ENCODE measurements at regions not wholly inside any gene's neighbourhood (a gene's known extent, or its start where the extent isn't known, plus 50 kb on each side); places are given as distances from the start of the nearest gene placed in this dataset.

DNA sequence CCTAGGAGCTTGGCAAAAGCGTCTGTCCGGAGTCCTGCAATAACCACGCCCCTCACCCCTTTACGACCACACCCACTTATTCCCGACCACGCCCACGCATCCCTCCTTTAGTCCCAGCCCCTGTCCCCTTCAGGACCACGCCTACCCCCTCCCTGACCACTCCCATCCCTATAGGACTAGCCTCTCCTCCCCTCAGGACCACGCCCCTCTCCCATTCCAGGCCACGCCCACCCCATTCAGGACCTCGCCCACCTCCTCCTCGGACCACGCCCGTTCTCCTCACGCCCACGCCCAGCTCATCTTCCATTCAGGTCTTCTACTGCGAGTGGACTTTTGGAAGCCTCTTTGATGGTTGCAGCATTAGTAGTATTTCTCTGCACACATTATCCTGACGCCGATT is 131.2 kb upstream of the STX18 start (continued):
- TF ChIP-seq RUNX1 (IDR thresholded peaks at IDR 0.05; ENCODE audit: low read depth), result no peak
- TF ChIP-seq FOS (IDR thresholded peaks at IDR 0.05; ENCODE audit: extremely low read depth, insufficient read length), result no peak
- TF ChIP-seq ZNF583 (CRISPR knock-in tag; IDR thresholded peaks at IDR 0.05), result no peak
- TF ChIP-seq ZNF174 (CRISPR knock-in tag; IDR thresholded peaks at IDR 0.05), result no peak
- TF ChIP-seq NRF1 (conservative IDR thresholded peaks at IDR 0.05 in 1 of 2, IDR thresholded peaks at IDR 0.05 in 1 of 2), result peak; percentile 88 to 89
- no peak for TF ChIP-seq ZNF224 (CRISPR knock-in tag; IDR thresholded peaks at IDR 0.05)
- TF ChIP-seq, protein P1, sequence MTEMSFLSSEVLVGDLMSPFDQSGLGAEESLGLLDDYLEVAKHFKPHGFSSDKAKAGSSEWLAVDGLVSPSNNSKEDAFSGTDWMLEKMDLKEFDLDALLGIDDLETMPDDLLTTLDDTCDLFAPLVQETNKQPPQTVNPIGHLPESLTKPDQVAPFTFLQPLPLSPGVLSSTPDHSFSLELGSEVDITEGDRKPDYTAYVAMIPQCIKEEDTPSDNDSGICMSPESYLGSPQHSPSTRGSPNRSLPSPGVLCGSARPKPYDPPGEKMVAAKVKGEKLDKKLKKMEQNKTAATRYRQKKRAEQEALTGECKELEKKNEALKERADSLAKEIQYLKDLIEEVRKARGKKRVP (CRISPR knock-in tag; IDR thresholded peaks at IDR 0.05), result no peak
- TF ChIP-seq, protein P2, sequence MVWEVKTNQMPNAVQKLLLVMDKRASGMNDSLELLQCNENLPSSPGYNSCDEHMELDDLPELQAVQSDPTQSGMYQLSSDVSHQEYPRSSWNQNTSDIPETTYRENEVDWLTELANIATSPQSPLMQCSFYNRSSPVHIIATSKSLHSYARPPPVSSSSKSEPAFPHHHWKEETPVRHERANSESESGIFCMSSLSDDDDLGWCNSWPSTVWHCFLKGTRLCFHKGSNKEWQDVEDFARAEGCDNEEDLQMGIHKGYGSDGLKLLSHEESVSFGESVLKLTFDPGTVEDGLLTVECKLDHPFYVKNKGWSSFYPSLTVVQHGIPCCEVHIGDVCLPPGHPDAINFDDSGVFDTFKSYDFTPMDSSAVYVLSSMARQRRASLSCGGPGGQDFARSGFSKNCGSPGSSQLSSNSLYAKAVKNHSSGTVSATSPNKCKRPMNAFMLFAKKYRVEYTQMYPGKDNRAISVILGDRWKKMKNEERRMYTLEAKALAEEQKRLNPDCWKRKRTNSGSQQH (CRISPR knock-in tag; IDR thresholded peaks at IDR 0.05), result 0 out of 2 replicates have a peak, but pooled peaks have one; percentile 31
- TF ChIP-seq, protein P3, sequence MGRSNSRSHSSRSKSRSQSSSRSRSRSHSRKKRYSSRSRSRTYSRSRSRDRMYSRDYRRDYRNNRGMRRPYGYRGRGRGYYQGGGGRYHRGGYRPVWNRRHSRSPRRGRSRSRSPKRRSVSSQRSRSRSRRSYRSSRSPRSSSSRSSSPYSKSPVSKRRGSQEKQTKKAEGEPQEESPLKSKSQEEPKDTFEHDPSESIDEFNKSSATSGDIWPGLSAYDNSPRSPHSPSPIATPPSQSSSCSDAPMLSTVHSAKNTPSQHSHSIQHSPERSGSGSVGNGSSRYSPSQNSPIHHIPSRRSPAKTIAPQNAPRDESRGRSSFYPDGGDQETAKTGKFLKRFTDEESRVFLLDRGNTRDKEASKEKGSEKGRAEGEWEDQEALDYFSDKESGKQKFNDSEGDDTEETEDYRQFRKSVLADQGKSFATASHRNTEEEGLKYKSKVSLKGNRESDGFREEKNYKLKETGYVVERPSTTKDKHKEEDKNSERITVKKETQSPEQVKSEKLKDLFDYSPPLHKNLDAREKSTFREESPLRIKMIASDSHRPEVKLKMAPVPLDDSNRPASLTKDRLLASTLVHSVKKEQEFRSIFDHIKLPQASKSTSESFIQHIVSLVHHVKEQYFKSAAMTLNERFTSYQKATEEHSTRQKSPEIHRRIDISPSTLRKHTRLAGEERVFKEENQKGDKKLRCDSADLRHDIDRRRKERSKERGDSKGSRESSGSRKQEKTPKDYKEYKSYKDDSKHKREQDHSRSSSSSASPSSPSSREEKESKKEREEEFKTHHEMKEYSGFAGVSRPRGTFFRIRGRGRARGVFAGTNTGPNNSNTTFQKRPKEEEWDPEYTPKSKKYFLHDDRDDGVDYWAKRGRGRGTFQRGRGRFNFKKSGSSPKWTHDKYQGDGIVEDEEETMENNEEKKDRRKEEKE (IDR thresholded peaks at IDR 0.05; ENCODE audit: borderline replicate concordance in 1 of 2, control insufficient read depth in 1 of 2, low read depth in 2 of 2, low read length in 1 of 2), result no peak
- no peak for TF ChIP-seq CREBBP (IDR thresholded peaks at IDR 0.05; ENCODE audit: low read depth, low read length)
- TF ChIP-seq MECOM (CRISPR knock-in tag; IDR thresholded peaks at IDR 0.05), result no peak
- TF ChIP-seq SREBF1 (IDR thresholded peaks at IDR 0.05; ENCODE audit: borderline replicate concordance, low read depth, low read length), result no peak
- TF ChIP-seq HSF4 (CRISPR knock-in tag; IDR thresholded peaks at IDR 0.05; ENCODE audit: borderline replicate concordance), result no peak
- peak in 1 of 2 experiments; percentile 20; a peak in 1 of 4 replicates for TF ChIP-seq RCOR1 (IDR thresholded peaks at IDR 0.05; ENCODE audit: borderline replicate concordance in 1 of 2, low read depth in 2 of 2, low read length in 2 of 2)
- TF ChIP-seq, protein P4, sequence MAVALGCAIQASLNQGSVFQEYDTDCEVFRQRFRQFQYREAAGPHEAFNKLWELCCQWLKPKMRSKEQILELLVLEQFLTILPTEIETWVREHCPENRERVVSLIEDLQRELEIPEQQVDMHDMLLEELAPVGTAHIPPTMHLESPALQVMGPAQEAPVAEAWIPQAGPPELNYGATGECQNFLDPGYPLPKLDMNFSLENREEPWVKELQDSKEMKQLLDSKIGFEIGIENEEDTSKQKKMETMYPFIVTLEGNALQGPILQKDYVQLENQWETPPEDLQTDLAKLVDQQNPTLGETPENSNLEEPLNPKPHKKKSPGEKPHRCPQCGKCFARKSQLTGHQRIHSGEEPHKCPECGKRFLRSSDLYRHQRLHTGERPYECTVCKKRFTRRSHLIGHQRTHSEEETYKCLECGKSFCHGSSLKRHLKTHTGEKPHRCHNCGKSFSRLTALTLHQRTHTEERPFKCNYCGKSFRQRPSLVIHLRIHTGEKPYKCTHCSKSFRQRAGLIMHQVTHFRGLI (CRISPR knock-in tag; IDR thresholded peaks at IDR 0.05), result no peak
- TF ChIP-seq DDX20 (tag; IDR thresholded peaks at IDR 0.05; ENCODE audit: low read depth), result no peak
- no peak for TF ChIP-seq ELF2 (CRISPR knock-in tag; IDR thresholded peaks at IDR 0.05)
- no peak for TF ChIP-seq EP400 (IDR thresholded peaks at IDR 0.05)
- no peak for TF ChIP-seq RBBP5 (IDR thresholded peaks at IDR 0.05; ENCODE audit: borderline replicate concordance, insufficient read depth, low read length, poor library complexity, severe bottlenecking)
- TF ChIP-seq, protein P5, sequence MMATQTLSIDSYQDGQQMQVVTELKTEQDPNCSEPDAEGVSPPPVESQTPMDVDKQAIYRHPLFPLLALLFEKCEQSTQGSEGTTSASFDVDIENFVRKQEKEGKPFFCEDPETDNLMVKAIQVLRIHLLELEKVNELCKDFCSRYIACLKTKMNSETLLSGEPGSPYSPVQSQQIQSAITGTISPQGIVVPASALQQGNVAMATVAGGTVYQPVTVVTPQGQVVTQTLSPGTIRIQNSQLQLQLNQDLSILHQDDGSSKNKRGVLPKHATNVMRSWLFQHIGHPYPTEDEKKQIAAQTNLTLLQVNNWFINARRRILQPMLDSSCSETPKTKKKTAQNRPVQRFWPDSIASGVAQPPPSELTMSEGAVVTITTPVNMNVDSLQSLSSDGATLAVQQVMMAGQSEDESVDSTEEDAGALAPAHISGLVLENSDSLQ (IDR thresholded peaks at IDR 0.05), result peak; percentile 58
- TF ChIP-seq KLF13 (tag; IDR thresholded peaks at IDR 0.05; ENCODE audit: borderline replicate concordance, low read depth), result peak; percentile 82; the same call in 1 of the 2 replicates
- no peak for TF ChIP-seq MAFK (IDR thresholded peaks at IDR 0.05; ENCODE audit: low read length)

Data from K562 (cell line).